Activated naive CD8-positive, alpha-beta T cell treated with anti-CD3 and anti-CD28 coated beads, Interleukin-2, amount 10 ng/mL, durations not matched to agents 7 days and 5 days (primary cell): ENCODE measurements at regions not wholly inside any gene's neighbourhood (a gene's known extent, or its start where the extent isn't known, plus 50 kb on each side); places are given as distances from the start of the nearest gene placed in this dataset.

Experiments used
- ATAC-seq: fragments of 150-1000 bp; cut with Tn5 transposase; one replicate; pipeline ENCODE4 v1.10.0; 2021; ENCODE audit warnings: low read depth, moderate library complexity
- POLR2A ChIA-PET: fragments of 350-600 bp; sonication (Branson Sonifier 250); formaldehyde crosslinking; loops from one replicate; lab custom pipeline; 2021; ENCODE audit warnings: antibody characterized with exemption; lab: Charles Lee
- DNase-seq: peaks from one replicate; pipeline ENCODE4 v3.0.0; 2021
- H3K27ac Mint-ChIP-seq: one replicate; pipeline ENCODE4 v1.8.0; 2022; ENCODE audit warnings: mild to moderate bottlenecking, mixed read lengths
- H3K27me3 Mint-ChIP-seq: one replicate; pipeline ENCODE4 v1.8.0; 2022; ENCODE audit warnings: mild to moderate bottlenecking, moderate library complexity, mixed read lengths
- H3K36me3 Mint-ChIP-seq: one replicate; pipeline ENCODE4 v1.8.0; 2021; ENCODE audit warnings: mild to moderate bottlenecking, mixed read lengths
- H3K4me1 Mint-ChIP-seq: one replicate; pipeline ENCODE4 v1.8.0; 2021; ENCODE audit warnings: mixed read lengths
- H3K4me3 Mint-ChIP-seq: one replicate; pipeline ENCODE4 v1.8.0; 2022; ENCODE audit warnings: mild to moderate bottlenecking, moderate library complexity, mixed read lengths
- H3K9me3 Mint-ChIP-seq: one replicate; pipeline ENCODE4 v1.8.0; 2021; ENCODE audit warnings: mixed read lengths

DNA sequence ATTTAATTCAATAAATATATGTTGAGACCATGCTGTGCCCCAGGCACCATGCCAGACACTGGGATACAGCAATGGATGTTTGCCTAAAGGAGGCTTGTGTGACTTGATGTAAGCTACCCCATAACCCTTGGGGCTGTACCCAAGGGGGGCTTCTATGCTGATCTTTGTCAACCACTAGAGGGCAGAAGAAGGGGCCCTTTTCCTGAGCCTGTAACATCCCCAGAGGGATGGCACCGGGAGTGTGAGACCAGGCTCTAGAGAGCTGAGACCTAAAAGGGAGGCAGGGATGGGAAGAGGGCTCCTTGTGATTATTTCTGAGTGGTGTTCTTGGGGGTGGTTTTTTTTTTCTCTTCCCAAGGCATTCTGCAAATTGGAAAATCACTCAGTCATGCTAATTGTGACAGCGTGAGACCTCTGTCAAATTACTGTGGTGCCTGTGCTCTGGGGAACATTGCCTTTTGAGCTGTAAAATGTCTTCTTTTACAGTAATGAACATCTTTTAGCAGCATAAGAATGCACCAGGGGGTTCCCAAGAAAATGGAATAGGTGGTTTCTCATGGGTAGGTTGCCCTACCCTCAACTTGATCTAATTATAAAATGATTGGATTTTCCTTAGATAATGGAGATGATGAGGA lies 138.7 kb upstream of the SLC24A3 start:
- POLR2A ChIA-PET = no interaction called here
- no peak for DNase-seq
- no peak overlapping the region for H3K27ac Mint-ChIP-seq
- no peak overlapping the region for H3K4me3 Mint-ChIP-seq
- ATAC-seq = no peak
- peaks cover 5% of the 10 kb centered on the region for H3K27me3 Mint-ChIP-seq
- H3K36me3 Mint-ChIP-seq = no peaks in the 10 kb centered on the region
- H3K9me3 Mint-ChIP-seq = no peaks in the 10 kb centered on the region
- H3K4me1 Mint-ChIP-seq = peaks cover 11% of the 10 kb centered on the region

GRCh38 chr20:19074356-19074755 lies 138.1 kb upstream of the SLC24A3 start:
- POLR2A ChIA-PET = no interaction called here
- Mint-ChIP-seq H3K27me3 (peaks cover 5% of the 10 kb centered on the region), H3K4me3 (no peak overlapping the region), H3K27ac (no peak overlapping the region), H3K4me1 (peaks cover 11% of the 10 kb centered on the region), H3K9me3 (no peaks in the 10 kb centered on the region), H3K36me3 (no peaks in the 10 kb centered on the region)
- ATAC-seq = no peak
- no peak for DNase-seq

DNA sequence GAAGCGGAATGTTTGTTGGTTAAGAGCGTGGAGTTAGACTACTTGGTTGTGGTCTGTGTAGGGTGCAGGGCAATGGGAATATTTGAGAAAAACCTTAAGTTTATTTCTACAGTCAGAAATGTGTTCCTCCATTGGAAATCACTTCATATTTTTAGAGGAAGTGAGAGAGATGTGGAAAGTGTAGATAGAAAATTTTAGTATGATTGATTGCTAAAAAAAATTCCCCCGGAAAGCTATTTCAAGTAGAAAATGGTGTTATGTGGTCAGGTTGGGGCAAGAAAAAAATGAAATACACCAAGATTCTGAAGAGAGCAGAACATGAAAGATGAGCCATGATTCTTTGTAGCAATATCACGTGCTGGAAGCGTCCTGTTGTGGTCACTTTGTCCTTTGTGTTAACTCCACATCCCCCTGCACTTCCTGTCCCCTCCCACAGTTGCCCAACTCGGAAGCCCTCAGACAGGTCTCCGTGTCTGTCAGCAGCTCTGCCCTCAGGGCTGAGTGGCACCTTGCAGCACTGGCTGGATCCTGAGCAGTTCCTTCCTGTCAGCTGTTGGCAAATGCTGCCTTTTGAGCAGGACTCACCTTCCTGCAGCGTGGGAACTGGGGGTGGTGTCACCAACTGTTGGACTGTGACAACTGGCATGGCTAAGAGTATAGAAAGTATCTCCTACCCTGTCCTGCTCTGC lies 137.5 kb upstream of the SLC24A3 start:
- no peak overlapping the region for H3K27ac Mint-ChIP-seq
- no peaks in the 10 kb centered on the region for H3K9me3 Mint-ChIP-seq
- no peaks in the 10 kb centered on the region for H3K36me3 Mint-ChIP-seq
- peaks cover 2% of the 10 kb centered on the region for H3K27me3 Mint-ChIP-seq
- POLR2A ChIA-PET = no interaction called here
- H3K4me1 Mint-ChIP-seq = peaks cover 11% of the 10 kb centered on the region
- ATAC-seq (peak; percentile 78), DNase-seq (no peak)
- peak overlapping the region; percentile 21 for H3K4me3 Mint-ChIP-seq

GRCh38 chr20:19077370-19078220 lies 134.8 kb upstream of the SLC24A3 start:
- H3K27ac Mint-ChIP-seq = no peak overlapping the region
- H3K4me3 Mint-ChIP-seq = no peak overlapping the region
- peaks cover 11% of the 10 kb centered on the region for H3K4me1 Mint-ChIP-seq
- peaks cover 2% of the 10 kb centered on the region for H3K27me3 Mint-ChIP-seq
- no peaks in the 10 kb centered on the region for H3K36me3 Mint-ChIP-seq
- DNase-seq (no peak), ATAC-seq (no peak)
- no peaks in the 10 kb centered on the region for H3K9me3 Mint-ChIP-seq
- POLR2A ChIA-PET = no interaction called here

DNA sequence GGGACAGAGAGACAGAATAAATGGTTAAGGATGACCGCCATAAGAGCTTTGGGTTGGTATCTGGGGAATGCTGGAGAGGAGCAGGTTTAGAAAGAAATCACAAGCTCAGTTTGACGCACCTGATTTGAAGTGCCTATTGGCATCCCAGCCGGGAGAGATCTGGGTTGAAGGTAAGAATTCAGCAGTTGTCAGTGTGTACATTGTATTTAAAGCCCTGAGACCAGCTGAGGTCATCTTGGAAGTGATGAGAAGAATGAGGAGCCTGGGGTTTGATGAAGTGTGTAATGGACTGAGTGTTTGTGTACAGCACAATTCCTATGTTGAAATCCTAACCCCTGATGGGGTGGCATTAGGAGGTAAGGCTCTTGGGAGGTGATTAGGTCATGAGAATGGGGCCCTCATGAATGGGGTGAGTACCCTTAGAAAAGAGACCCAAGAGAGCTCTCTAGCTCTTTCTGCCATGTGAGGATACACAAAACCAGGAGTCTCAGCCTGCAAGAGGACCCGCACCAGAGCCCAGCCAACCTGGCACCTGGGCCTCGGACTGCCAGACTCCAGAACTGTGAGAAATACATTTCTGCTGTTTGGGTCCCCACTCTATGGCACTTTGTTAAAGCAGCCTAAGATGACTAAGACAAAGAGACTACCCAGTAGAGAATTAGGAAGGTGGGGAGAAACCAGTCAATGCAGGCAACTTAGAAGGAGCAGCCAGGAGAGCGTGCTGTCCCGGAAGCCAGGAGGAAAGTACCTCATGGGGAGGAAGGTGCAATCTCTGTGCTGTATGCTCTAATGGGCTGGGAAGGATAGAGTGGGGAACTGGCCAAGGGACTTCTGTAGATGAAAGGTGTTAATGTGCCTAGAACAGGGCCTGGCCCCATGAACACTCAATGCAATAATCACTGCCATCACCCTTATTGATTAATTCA lies 133.7 kb upstream of the SLC24A3 start:
- DNase-seq = no peak
- POLR2A ChIA-PET = no interaction called here
- Mint-ChIP-seq H3K36me3 (no peaks in the 10 kb centered on the region), H3K4me1 (peaks cover 11% of the 10 kb centered on the region), H3K4me3 (no peak overlapping the region), H3K27me3 (peaks cover 2% of the 10 kb centered on the region), H3K27ac (no peak overlapping the region), H3K9me3 (no peaks in the 10 kb centered on the region)
- no peak for ATAC-seq

GRCh38 chr20:19079536-19080299 lies 132.7 kb upstream of the SLC24A3 start:
- Mint-ChIP-seq H3K4me3 (no peak overlapping the region), H3K36me3 (no peaks in the 10 kb centered on the region), H3K27ac (no peak overlapping the region), H3K27me3 (no peaks in the 10 kb centered on the region), H3K4me1 (peaks cover 7% of the 10 kb centered on the region), H3K9me3 (no peaks in the 10 kb centered on the region)
- DNase-seq (no peak), ATAC-seq (no peak)
- POLR2A ChIA-PET = no interaction called here

DNA sequence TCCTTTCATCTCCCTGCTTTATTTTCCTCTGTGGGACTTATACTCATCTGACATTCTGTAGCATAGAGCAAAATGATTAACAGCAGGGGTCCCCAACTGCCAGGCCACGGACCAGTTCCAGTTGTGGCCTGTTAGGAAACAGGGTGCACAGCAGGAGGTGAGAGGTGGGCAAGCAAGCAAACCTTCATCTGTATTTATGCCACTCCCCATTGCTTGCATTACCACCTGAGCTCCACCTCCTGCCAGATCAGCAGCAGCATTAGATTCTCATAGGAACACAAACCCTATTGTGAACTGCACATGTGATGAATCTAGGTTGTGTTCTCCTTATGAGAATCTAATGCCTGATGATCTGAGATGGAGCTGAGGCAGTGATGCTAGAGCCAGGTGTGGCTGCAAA lies 130.5 kb upstream of the SLC24A3 start:
- no peak overlapping the region for H3K4me3 Mint-ChIP-seq
- POLR2A ChIA-PET = no interaction called here
- H3K27me3 Mint-ChIP-seq = no peaks in the 10 kb centered on the region
- peaks cover 2% of the 10 kb centered on the region for H3K9me3 Mint-ChIP-seq
- H3K36me3 Mint-ChIP-seq = no peaks in the 10 kb centered on the region
- no peaks in the 10 kb centered on the region for H3K4me1 Mint-ChIP-seq
- no peak overlapping the region for H3K27ac Mint-ChIP-seq
- DNase-seq (no peak), ATAC-seq (no peak)

GRCh38 chr20:19083136-19083621 lies 129.3 kb upstream of the SLC24A3 start:
- POLR2A ChIA-PET = no interaction called here
- Mint-ChIP-seq H3K27ac (no peak overlapping the region), H3K27me3 (no peaks in the 10 kb centered on the region), H3K4me1 (no peaks in the 10 kb centered on the region), H3K36me3 (no peaks in the 10 kb centered on the region), H3K4me3 (no peak overlapping the region), H3K9me3 (peaks cover 2% of the 10 kb centered on the region)
- DNase-seq = no peak
- ATAC-seq = no peak

GRCh38 chr20:19090332-19090731 lies 122.1 kb upstream of the SLC24A3 start:
- H3K4me3 Mint-ChIP-seq = no peak overlapping the region
- no peak for DNase-seq
- no peaks in the 10 kb centered on the region for H3K27me3 Mint-ChIP-seq
- H3K36me3 Mint-ChIP-seq = no peaks in the 10 kb centered on the region
- ATAC-seq = no peak
- H3K4me1 Mint-ChIP-seq = no peaks in the 10 kb centered on the region
- POLR2A ChIA-PET = no interaction called here
- H3K27ac Mint-ChIP-seq = no peak overlapping the region
- H3K9me3 Mint-ChIP-seq = peaks cover 1% of the 10 kb centered on the region

- no peak overlapping the region for H3K4me3 Mint-ChIP-seq
- H3K9me3 Mint-ChIP-seq = no peaks in the 10 kb centered on the region
- H3K27me3 Mint-ChIP-seq = no peaks in the 10 kb centered on the region
- no peaks in the 10 kb centered on the region for H3K36me3 Mint-ChIP-seq
- POLR2A ChIA-PET = no interaction called here
- no peak overlapping the region for H3K27ac Mint-ChIP-seq
- DNase-seq (no peak), ATAC-seq (no peak)
- no peaks in the 10 kb centered on the region for H3K4me1 Mint-ChIP-seq
Observed at GRCh38 chr20:19094959-19095541, 117.4 kb upstream of the SLC24A3 start.

GRCh38 chr20:19095762-19096161 lies 116.7 kb upstream of the SLC24A3 start:
- no peaks in the 10 kb centered on the region for H3K4me1 Mint-ChIP-seq
- H3K4me3 Mint-ChIP-seq = no peak overlapping the region
- ATAC-seq (no peak), DNase-seq (no peak)
- H3K9me3 Mint-ChIP-seq = no peaks in the 10 kb centered on the region
- POLR2A ChIA-PET = no interaction called here
- no peaks in the 10 kb centered on the region for H3K27me3 Mint-ChIP-seq
- no peak overlapping the region for H3K27ac Mint-ChIP-seq
- no peaks in the 10 kb centered on the region for H3K36me3 Mint-ChIP-seq

DNA sequence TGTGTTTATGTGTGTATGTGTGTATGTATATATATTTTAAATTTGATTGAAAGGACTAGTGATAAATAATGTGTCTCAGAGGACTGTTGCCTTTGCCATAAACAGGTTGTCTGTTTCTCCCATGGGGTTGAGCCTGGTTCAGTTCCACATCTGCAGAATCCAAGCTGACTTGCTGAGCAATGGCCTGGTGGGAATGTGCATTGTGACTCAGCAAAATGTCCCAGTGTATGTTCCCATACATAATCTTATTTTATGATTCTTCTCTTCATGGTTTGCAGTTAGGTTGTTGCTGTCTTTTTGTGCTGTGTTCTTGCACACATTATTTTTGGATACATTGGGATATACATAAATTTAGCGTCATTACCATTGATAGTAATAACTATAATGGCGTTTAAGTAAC lies 115.6 kb upstream of the SLC24A3 start:
- ATAC-seq (no peak), DNase-seq (no peak)
- no peaks in the 10 kb centered on the region for H3K4me1 Mint-ChIP-seq
- H3K27me3 Mint-ChIP-seq = no peaks in the 10 kb centered on the region
- H3K36me3 Mint-ChIP-seq = no peaks in the 10 kb centered on the region
- H3K9me3 Mint-ChIP-seq = no peaks in the 10 kb centered on the region
- H3K4me3 Mint-ChIP-seq = no peak overlapping the region
- POLR2A ChIA-PET = no interaction called here
- H3K27ac Mint-ChIP-seq = no peak overlapping the region
